K562 (cell line): ENCODE measurements at regions not wholly inside any gene's neighbourhood (a gene's known extent, or its start where the extent isn't known, plus 50 kb on each side); places are given as distances from the start of the nearest gene placed in this dataset.

Experiments used
- ATAC-seq: fragments of 200-7000 bp; cut with Tn5 transposase; 3 replicates; pipeline ENCODE4 v1.9.1; 2020; ENCODE audit warnings: moderate library complexity
- BruUV-seq: library from RNA; stranded (reverse); fragments of 400-500 nt; replicated peaks from 2 replicates; lab custom pipeline; 2021; lab: Mats Ljungman, UMichigan
- CTCF ChIA-PET: fragments of 300-600 bp; formaldehyde crosslinking; extraction: SDS; loops from one replicate; lab custom pipeline; 2021; ENCODE audit warnings: low intra/inter-chr PET ratio; lab: Yijun Ruan, JAX
- POLR2A ChIA-PET: fragments of 300-600, 350-650 bp; sonication (Branson Sonifier 250); formaldehyde crosslinking; extraction: SDS; loops from one replicate; lab custom pipeline; 2021; ENCODE audit warnings: antibody characterized with exemption, inconsistent platforms; lab: Yijun Ruan, JAX
- DNase-seq, 4 experiments: peaks; one replicate each; pipeline versions ENCODE4 v3.0.0 to v3.0.0-alpha.2; 2011 to 2018; ENCODE audit warnings: low spot score in 3 of 4, mixed read lengths in 3 of 4; ENCODE audit errors: extremely low read depth in 1 of 4
- FAIRE-seq: peaks from 2 replicates; lab custom pipeline; 2011; peaks lifted over from hg19 to GRCh38; lab: Jason Lieb, UNC
- H2AFZ ChIP-seq: 2 replicates; pipeline ENCODE4 v1.6.0; 2011; ENCODE audit warnings: low read depth, low read length, control low read depth, inconsistent platforms
- H3K27ac ChIP-seq: fragments of 200-600 bp; 3 replicates; pipeline ENCODE4 v1.8.0; 2011; ENCODE audit warnings: low read depth, mild to moderate bottlenecking, control low read depth, inconsistent platforms, low read length, moderate library complexity, mixed read lengths; ENCODE audit errors: extremely low read depth
- H3K27me3 ChIP-seq, 2 experiments: fragments of 300-600 bp in 1 of 2; 2 replicates in 1 of 2; 3 replicates in 1 of 2; pipeline versions ENCODE4 v1.6.0 to v1.8.0; 2011; ENCODE audit warnings: inconsistent platforms in 2 of 2, low read length in 2 of 2, mild to moderate bottlenecking in 1 of 2, mixed read lengths in 1 of 2, moderate library complexity in 1 of 2; ENCODE audit not compliant: control insufficient read depth in 2 of 2, insufficient read depth in 2 of 2
- H3K36me3 ChIP-seq: fragments of 300-600 bp; 3 replicates; pipeline ENCODE4 v1.8.0; 2011; ENCODE audit warnings: mild to moderate bottlenecking, low read length, inconsistent platforms; ENCODE audit not compliant: control insufficient read depth, insufficient read depth
- H3K4me1 ChIP-seq, 2 experiments: fragments of 200-600 bp in 1 of 2; replicated peaks in 1 of 2; 2 replicates in 1 of 2; 3 replicates in 1 of 2; pipeline versions ENCODE4 v1.5.1 to v1.8.0; 2011; ENCODE audit warnings: inconsistent platforms in 2 of 2, low read length in 2 of 2, mild to moderate bottlenecking in 1 of 2, mixed read lengths in 1 of 2, moderate library complexity in 1 of 2; ENCODE audit not compliant: control insufficient read depth in 2 of 2, insufficient read depth in 2 of 2
- H3K4me2 ChIP-seq: 2 replicates; pipeline ENCODE4 v1.6.1; 2011; ENCODE audit warnings: low read length, control low read depth, inconsistent platforms, mixed read lengths; ENCODE audit not compliant: insufficient read depth
- H3K4me3 ChIP-seq: fragments of 200-600 bp; sonication (generic), shearing (Covaris generic); 2 replicates; pipeline ENCODE4 v1.5.1; 2016; ENCODE audit warnings: control low read depth, inconsistent platforms
- H3K79me2 ChIP-seq: fragments of 200-600 bp; 3 replicates; pipeline ENCODE4 v1.8.0; 2011; ENCODE audit warnings: low read length, inconsistent platforms; ENCODE audit not compliant: control insufficient read depth, insufficient read depth
- H3K9ac ChIP-seq, 2 experiments: 2 replicates each; pipeline versions ENCODE4 v1.6.0 to v1.6.1; 2011; ENCODE audit warnings: low read depth in 2 of 2, low read length in 2 of 2, control low read depth in 1 of 2, inconsistent platforms in 1 of 2, mild to moderate bottlenecking in 1 of 2, mixed read lengths in 1 of 2; ENCODE audit not compliant: insufficient read depth in 1 of 2
- H3K9me1 ChIP-seq: one replicate; pipeline ENCODE4 v1.6.0; 2011; ENCODE audit warnings: inconsistent platforms, mild to moderate bottlenecking, low read length, moderate library complexity; ENCODE audit not compliant: control insufficient read depth, insufficient read depth
- H3K9me3 ChIP-seq: replicated peaks from 2 replicates; pipeline ENCODE4 v1.5.1; 2011; ENCODE audit warnings: low read depth, low read length, inconsistent platforms; ENCODE audit not compliant: control insufficient read depth, insufficient read depth
- H4K20me1 ChIP-seq: replicated peaks from 2 replicates; pipeline ENCODE4 v1.6.1; 2011; ENCODE audit warnings: low read length, inconsistent platforms, mixed read lengths; ENCODE audit not compliant: control insufficient read depth, insufficient read depth
- AFF4 ChIP-seq: sonication (generic); formaldehyde crosslinking; IDR thresholded peaks from 2 replicates; pipeline ENCODE4 v1.8.0; 2023; ENCODE audit warnings: mild to moderate bottlenecking, missing genetic modification reagents
- FOXA1 ChIP-seq: fragments of 450-650 bp; IDR thresholded peaks from 2 replicates; pipeline ENCODE4 v1.6.1; 2016; ENCODE audit warnings: mild to moderate bottlenecking, borderline replicate concordance
- ILK ChIP-seq: fragments of 450-650 bp; IDR thresholded peaks from 2 replicates; pipeline ENCODE4 v1.6.1; 2016; ENCODE audit warnings: missing genetic modification characterization, low read depth, mild to moderate bottlenecking, missing compliant biosample characterization, moderate library complexity, borderline replicate concordance
- POLR2G ChIP-seq: fragments of 200-400 bp; formaldehyde crosslinking; IDR thresholded peaks from 2 replicates; pipeline ENCODE4 v1.6.1; 2017; ENCODE audit warnings: low read depth, mild to moderate bottlenecking, antibody characterized with exemption, low read length, moderate library complexity
- SMAD2 ChIP-seq: fragments of 150-350 bp; IDR thresholded peaks from 2 replicates; pipeline ENCODE4 v1.6.1; 2014; ENCODE audit warnings: low read depth, mild to moderate bottlenecking, low read length
- YBX1 ChIP-seq: fragments of 450-650 bp; IDR thresholded peaks from 2 replicates; pipeline ENCODE4 v1.7.1; 2016; ENCODE audit warnings: mild to moderate bottlenecking
- ZNF717 ChIP-seq: fragments of 250-450 bp; sonication (Bioruptor Pico); IDR thresholded peaks from 2 replicates; pipeline ENCODE4 v1.5.0; 2021
- WGBS: fragments of 100-300 bp; shearing (Covaris generic); methylation state at CpG from one replicate; pipeline ENCODE4 v1.1.6; 2016; ENCODE audit warnings: low coverage, mixed read lengths; ENCODE audit not compliant: insufficient coverage; ENCODE audit errors: missing lambda C conversion rate; 5-methylcytosine and 5-hydroxymethylcytosine counted together
- in situ Hi-C: fragments of 300-500 bp; cut with MboI; formaldehyde crosslinking; loops from 4 replicates; pipeline ENCODE4 v1.15.0; 2018; ENCODE audit warnings: inconsistent platforms, mixed read lengths
- intact Hi-C: fragments of 100-400 bp; cut with micrococcal nuclease; formaldehyde crosslinking; loops from 2 replicates; pipeline ENCODE4 v1.14.2; 2022
- TF ChIP-seq, protein P1 (sequence below), 2 experiments: fragments of 450-650 bp in 1 of 2; sonication (generic) in 1 of 2; formaldehyde crosslinking in 1 of 2; IDR thresholded peaks; 2 replicates each; pipeline versions ENCODE4 v1.7.1 to v1.9.0; 2016 to 2022; ENCODE audit warnings: inconsistent platforms in 1 of 2, mild to moderate bottlenecking in 1 of 2, missing genetic modification reagents in 1 of 2

GRCh38 chr7:113464096-113464855 lies 345.9 kb upstream of the SMIM30 start:
- BruUV-seq = no TSS peak
- Histone ChIP-seq H3K27ac (no peak overlapping the region), H3K9me1 (no peaks in the 10 kb centered on the region), H3K4me3 (no peak overlapping the region), H3K9me3 (no peaks in the 10 kb centered on the region), H3K36me3 (no peaks in the 10 kb centered on the region), H3K4me1 (no peaks in the 10 kb centered on the region), H2AFZ (no peak overlapping the region), H3K9ac (no peak overlapping the region), H3K27me3 (no peaks in the 10 kb centered on the region), H3K79me2 (no peaks in the 10 kb centered on the region), H4K20me1 (no peaks in the 10 kb centered on the region), H3K4me2 (no peak overlapping the region)
- DNase-seq = no peak
- no peak for ATAC-seq
- intact Hi-C loops (no loop called here), in situ Hi-C loops (no loop called here)
- CTCF ChIA-PET = no interaction called here
- FAIRE-seq = no peak
- WGBS = 2% methylated on average over 3 of the region's 3 CpGs
- POLR2A ChIA-PET = no interaction called here
- TF ChIP-seq AFF4 (CRISPR knock-in tag) (no peak), POLR2G (no peak), ILK (no peak), ZNF717 (CRISPR knock-in tag) (no peak), FOXA1 (no peak), SMAD2 (no peak), YBX1 (no peak)
- TF ChIP-seq, protein P1, sequence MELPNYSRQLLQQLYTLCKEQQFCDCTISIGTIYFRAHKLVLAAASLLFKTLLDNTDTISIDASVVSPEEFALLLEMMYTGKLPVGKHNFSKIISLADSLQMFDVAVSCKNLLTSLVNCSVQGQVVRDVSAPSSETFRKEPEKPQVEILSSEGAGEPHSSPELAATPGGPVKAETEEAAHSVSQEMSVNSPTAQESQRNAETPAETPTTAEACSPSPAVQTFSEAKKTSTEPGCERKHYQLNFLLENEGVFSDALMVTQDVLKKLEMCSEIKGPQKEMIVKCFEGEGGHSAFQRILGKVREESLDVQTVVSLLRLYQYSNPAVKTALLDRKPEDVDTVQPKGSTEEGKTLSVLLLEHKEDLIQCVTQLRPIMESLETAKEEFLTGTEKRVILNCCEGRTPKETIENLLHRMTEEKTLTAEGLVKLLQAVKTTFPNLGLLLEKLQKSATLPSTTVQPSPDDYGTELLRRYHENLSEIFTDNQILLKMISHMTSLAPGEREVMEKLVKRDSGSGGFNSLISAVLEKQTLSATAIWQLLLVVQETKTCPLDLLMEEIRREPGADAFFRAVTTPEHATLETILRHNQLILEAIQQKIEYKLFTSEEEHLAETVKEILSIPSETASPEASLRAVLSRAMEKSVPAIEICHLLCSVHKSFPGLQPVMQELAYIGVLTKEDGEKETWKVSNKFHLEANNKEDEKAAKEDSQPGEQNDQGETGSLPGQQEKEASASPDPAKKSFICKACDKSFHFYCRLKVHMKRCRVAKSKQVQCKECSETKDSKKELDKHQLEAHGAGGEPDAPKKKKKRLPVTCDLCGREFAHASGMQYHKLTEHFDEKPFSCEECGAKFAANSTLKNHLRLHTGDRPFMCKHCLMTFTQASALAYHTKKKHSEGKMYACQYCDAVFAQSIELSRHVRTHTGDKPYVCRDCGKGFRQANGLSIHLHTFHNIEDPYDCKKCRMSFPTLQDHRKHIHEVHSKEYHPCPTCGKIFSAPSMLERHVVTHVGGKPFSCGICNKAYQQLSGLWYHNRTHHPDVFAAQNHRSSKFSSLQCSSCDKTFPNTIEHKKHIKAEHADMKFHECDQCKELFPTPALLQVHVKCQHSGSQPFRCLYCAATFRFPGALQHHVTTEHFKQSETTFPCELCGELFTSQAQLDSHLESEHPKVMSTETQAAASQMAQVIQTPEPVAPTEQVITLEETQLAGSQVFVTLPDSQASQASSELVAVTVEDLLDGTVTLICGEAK (IDR thresholded peaks at IDR 0.05) = no peak
- TF ChIP-seq, protein P1 (CRISPR knock-in tag; IDR thresholded peaks at IDR 0.05) = no peak
